HG03139 (cell line): ENCODE measurements at regions not wholly inside any gene's neighbourhood (a gene's known extent, or its start where the extent isn't known, plus 50 kb on each side); places are given as distances from the start of the nearest gene placed in this dataset.

ENCODE experiments used
- ATAC-seq: cut with Tn5 transposase; IDR thresholded peaks from one replicate; pipeline ENCODE4 v1.9.1; 2021; ENCODE audit not compliant: unreplicated experiment

DNA sequence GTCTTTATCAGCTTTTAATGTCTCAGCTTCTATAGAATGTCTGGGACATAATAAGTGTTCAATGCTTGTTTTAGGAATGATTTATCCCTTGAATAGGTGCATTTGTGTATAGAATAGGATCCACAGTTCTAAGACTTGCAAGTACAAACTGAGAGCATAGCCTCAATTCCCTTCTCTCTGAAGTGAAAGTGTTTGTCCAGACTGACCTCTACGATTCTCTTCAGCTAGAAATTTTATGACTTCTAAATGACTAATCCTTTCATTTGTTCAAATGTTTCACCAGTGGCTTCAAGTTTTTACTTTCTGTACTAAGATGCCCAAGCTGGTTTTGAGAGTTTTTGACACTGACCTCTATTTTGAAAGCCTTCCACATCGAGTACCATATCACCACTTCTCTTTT is 608.2 kb upstream of the ADGRL4 start:
- no peak for ATAC-seq

DNA sequence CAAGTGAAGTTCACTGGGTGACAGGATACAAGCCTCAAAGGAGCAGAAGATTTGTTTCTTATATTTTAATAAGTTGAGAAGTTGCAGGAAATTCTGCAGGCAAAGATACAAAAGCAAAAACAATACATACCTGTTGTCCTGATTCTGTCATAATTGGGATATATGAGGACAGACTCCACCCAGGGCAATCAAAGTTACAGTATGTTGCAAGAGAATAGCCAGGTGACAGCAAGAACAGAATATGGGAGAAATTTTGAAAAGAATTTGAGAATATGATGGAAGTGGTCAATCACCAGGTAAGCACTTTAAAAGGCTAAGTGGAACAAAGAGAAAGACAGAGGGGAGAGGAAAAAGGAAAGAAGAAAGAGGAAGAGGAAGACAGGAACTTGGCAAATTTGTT is 607.6 kb upstream of the ADGRL4 start:
- ATAC-seq: no peak

DNA sequence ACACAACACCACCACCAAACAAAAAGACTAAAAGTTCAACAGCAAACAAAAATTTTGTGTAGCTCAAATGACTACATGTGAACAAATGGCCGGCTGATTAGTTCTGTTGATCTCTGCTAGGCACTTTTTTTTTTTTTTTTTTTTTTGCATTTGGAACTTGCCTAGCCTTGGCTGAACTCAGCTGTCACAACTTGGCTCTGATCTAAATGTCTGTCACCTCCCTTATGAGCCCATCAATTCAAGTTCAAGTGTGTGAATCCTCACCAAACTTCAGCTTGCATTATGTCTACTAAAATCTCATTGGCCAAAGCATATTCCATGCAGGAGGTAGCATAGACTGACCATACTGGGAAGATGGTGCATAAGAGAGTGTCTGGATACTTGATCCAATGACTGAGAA is 606.5 kb upstream of the ADGRL4 start:
- ATAC-seq: no peak

DNA sequence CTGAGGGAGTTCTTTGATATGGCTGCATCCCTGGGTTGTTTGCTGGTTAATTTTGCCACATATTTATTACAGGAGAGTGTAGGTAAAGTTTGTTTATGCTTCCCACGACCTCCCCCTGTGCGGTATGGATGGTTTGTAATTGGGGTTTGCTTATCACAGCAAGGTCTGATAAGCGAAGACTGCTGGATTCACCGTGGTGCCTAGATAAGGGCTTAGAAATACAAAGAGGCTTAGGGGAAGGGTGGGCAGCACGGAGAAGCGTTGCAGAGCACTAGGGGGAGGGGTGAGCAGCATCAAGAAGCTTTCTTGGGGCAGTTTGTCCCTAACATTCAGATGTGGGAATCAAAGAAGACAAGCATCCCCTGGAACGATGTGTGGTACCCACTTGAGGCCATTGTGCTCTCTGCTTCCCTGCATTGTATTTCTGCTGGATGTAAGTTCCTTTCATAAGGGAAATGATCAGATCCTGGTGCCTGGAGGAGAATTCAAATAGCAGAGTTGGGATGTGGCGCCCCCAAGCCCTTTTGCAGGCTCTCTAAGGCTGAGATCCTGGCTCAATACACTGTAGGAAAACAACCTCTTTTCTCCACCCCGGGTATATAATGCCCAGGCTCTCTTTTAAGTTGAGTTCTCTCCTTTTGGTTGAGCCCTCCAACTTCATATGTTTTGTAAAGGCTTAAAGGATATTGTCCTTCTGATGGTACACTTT is 598.1 kb upstream of the ADGRL4 start:
- ATAC-seq: no peak

DNA sequence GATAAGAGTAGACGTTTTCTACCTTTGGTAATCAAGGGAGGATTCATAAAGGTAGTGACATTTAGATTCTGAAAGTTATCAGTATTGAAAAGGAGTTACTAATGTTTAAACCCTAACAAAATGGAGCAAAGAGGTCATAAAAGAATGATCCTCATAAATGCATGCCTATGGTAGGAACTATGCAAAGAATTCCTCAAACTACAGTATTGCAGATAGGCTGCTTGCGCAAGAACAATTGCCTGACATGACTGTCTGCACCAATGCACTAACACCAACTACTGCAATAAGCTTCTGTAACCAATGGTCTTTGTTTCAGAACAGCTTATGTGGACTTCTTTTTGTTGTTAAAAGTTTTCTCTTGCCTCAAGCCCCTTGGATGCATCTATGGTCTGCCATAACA is 597.3 kb upstream of the ADGRL4 start:
- ATAC-seq: no peak

DNA sequence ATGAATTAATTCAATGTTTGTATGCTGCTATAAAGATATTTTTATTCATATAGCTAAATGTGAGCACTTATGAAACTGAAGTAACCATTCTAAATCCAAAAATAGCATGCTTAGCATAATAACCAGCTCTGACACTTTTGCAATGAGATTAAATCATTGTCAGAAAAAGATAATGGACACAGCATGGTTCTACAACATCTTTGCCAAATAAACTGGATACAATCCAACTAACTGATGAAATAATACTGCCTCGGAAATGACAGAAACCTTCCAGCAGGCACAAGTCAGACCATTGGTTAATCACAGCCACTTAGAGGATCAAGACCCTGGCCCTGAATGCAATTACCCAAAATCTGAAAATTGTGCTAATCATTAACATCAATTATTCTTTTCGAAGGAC is 592.7 kb upstream of the ADGRL4 start:
- ATAC-seq: no peak

DNA sequence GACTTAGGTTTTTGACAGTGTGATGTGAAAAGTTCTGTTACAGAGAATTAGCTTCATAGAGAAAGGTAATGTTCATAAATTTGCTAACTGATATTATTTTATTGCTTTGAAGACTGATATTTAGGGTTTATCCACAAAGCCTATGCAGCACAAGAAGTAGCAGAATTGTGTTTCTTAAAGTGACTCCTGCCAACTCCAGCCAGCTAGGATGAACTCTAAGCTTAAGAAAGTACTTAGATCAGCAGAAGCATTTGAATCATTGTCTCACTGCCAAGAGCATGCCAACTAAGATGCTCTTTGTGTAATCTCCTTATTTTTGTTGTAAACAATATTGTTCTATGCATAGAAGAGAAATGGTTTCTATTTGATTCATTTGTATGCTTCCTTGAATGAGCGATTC is 589.4 kb upstream of the ADGRL4 start:
- ATAC-seq: no peak

DNA sequence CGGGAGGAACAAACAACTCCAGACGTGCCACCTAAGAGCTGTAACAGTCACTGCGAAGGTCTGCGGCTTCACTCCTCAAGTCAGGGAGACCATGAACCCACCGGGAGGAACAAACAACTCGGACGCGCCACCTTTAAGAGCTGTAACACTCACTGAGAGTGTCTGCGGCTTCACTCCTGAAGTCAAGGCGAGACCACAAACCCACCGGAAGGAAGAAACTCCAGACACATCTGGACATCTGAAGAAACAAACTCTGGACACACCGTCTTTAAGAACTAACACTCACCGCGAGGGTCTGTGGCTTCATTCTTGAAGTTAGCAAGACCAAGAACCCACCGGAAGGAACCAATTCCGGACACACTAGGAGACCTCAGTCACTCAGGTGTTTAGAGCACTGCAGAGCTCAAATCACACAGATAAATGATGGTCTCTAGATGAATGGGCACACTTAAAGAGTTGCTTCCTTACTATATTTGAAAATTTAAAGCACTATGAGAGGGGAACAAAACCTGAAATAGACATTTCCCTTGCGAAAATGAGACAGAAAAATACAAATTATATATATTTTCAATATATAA is 587.7 kb upstream of the ADGRL4 start:
- no peak for ATAC-seq

DNA sequence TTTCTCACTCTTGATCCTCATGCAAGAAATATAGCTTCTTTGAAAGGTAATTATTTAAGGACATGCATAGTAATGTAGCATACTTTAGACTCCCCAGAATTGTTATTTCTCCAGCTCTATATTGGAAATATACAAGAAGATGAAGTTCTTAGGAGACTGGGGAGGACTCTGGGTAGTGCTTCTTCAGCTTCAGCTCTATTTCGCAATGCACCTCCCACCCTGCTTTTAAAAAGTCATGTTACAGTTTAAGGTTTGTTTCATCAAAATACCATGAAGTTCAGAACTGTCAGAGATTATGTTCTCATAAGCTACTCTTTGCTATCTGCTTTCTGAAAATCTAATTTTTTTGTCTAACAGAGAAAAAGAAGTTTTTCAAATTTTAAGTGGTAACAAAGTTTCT is 586.2 kb upstream of the ADGRL4 start:
- no peak for ATAC-seq

DNA sequence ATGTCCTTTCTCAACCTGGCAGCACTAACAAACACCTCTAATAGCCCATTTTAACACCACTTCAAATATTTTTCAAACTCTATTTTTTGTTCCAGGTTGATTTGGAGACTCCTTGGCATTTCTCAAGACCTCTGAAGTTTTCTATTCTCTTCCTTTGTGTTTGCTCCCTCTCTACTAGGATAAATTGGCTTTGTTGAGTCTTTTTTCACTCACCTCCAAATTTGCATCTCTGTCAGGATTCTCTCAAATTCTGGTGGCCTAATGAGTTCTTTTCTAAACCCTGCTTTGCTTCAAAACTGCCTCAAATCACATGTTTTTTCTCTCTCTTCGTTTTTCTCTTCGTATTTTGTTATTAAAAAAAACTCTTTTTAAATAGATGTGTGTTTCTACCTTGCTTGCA is 582.2 kb upstream of the ADGRL4 start:
- ATAC-seq: no peak

DNA sequence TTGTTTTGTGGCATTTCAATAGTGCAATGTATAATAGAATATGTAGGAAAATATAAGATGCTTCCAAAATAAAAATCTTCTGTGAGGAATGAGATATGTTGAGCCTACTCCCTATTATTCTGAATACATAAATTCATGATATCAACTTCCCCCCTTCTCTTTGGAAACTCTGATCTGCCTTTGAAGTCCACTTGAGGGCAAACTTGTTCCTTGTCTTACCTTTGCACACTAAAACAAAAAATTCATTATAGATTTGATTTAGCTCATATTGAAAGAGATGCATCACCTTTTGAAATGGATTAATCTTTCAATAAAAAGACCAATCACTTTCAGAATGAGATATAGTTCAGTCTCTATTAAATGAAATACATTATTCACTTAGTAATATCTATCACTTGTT is 580.7 kb upstream of the ADGRL4 start:
- no peak for ATAC-seq

DNA sequence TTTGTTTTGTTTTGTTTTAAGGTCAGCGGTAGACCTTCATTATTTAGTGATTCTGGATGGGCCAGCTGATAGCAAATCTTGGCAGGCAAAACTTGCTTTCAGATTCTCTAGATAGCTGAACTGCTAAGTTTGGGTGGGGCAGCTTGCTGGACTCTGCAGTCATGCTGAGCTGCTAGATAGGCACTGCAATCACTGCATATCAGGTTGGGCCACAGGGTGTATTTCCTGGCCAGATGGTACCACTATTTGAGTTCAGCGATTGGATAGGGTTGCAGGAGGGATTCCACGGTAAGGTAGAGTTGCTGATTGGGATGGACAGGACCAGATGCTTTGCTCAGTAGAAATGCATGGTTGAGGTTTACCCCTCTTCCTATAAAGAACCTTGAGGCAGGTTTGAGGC is 579.3 kb upstream of the ADGRL4 start:
- ATAC-seq: no peak

DNA sequence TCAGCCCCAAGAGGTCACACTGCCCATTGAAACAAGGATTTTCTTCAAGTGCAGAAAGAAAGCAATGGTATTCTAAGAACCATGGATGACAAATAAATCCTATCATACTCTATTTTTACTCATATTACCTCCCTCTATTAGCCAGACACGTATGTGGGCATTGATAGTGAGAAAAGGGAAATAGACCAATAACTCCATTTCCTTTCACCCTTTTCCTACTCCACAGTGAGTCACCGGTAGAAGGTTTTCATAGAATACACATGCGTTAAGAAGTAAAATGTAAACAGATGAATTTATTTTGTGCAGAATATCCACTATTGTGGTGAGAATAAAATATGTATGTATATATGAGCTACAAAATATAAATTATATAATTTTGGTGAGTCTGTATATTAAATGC is 568.9 kb upstream of the ADGRL4 start:
- ATAC-seq: no peak

DNA sequence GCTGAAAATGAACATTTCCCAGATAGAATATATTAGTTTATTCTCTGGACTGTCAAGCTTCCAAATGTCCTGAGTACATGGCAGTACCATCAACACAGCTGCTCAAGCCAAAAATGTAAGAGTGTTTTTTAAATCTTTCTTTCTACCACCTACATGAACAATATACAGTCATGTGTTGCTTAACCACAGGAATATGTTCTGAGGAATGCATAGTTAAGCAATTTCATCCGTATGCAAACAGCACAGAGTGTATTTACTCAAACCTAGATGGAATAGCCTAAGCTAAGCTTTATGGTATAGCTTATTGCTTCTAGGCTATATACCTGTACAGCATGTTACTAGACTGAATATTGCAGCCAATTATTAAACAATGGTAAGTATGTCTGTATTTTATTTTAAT is 561.9 kb upstream of the ADGRL4 start:
- ATAC-seq: no peak

DNA sequence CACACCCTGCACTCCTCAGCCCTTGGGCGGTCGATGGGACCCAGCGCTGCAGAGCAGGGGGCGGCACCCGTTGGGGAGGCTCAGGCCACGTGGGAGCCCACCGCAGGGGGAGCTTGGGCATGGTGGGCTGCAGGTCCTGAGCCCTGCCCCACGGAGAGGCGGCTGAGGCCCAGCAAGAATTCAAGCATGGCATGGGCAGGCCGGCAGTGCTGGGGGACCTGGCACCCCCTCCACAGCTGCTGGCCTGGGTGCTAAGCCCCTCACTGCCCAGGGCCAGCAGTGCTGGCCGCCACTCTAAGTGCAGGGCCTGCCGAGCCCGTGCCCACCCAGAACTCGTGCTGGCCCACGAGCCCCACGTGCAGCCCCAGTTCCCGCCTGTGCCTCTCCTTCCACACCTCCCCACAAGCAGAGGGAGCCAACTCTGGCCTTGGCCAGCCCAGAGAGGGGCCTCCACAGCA is 555.0 kb upstream of the ADGRL4 start:
- ATAC-seq: no peak

DNA sequence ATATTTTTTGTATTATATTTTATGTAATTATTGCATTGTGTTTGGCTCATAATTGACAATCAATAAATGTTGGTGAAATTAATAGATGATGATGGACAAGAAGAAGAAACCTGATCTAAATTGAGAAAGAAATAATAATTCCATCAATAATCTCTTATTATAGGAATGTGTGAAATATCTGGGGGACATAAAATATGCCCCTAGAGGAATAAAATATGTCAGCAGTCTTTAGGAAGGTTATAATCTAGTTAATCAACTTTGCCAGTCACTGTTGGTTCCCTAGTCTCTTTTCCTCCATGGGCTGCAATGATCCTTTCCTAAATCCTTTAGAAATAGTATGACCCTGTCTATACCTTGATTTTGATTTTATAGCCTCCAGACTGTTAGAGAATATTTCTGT is 549.7 kb upstream of the ADGRL4 start:
- no peak for ATAC-seq

DNA sequence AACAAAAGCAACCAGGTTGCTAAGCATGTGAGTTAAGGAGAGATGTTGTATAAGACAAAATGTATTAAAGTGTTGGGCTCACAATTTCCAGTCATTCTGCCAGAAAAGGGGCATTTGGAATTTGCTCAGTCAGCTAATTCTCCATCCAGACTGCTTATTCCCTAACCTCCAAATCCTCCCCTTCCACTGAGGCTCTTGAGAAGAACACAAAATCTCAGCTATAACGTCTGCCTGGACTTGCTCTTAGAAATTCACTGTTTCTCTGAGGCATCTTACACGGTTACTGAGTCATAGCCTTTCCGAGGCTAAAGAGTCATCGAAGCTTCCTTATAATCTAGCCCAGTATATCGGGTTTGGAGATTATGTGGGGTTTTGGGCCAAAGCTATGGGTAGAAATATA is 548.2 kb upstream of the ADGRL4 start:
- no peak for ATAC-seq

DNA sequence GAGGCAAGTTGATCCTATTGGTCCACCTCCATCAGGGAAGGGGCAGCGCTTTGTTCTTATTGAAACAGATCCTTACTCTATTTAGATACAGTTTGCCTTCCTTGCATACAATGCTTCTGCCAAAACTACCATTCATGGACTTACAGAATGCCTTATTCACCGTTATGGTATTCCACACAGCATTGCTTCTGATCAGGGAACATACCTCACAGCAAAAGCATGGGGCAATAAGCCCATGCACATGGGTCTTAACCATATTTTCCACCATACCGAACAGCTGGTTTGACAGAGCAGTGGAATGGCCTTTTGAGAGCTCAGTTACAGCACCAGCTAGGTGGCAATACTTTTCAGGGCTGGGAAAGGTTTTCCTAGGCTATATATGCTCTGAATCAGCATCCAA is 544.8 kb upstream of the ADGRL4 start:
- ATAC-seq: no peak

DNA sequence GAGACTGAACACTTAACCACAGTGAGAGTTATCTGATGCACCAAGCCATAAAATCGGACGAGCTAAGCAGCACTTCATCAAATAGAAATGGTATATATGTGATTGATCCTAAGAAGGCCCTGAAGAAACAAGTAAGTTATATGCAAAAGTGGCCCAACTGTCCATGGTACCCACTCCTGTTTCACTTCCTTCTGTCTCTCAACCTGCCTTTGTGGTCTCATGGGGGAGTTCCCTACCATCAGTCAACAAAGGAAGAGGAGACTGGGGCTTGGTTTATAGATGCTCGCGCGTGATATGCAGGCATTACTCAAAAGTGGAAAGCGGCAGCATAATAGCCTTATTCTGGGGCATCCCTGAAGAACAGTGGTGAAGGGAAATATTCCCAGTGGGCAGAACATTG is 543.9 kb upstream of the ADGRL4 start:
- ATAC-seq: no peak

DNA sequence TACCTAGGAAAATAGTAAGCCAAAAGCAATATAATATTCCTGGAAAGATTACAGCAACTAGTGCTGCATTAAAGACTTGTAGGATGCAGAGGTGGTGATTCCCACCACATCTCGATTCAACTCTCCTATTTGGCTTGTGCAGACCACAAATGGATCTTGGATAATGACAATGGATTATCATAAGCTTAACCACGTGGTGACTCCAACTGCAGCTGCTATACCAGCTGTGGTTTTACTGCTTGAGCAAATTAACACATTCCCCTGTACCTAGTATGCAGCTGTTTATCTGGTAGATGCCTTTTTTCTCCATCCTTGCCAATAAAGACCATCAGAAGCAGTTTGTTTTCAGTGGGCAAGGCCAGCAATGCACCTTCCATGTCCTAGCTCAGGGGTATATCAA is 542.7 kb upstream of the ADGRL4 start:
- ATAC-seq: no peak

DNA sequence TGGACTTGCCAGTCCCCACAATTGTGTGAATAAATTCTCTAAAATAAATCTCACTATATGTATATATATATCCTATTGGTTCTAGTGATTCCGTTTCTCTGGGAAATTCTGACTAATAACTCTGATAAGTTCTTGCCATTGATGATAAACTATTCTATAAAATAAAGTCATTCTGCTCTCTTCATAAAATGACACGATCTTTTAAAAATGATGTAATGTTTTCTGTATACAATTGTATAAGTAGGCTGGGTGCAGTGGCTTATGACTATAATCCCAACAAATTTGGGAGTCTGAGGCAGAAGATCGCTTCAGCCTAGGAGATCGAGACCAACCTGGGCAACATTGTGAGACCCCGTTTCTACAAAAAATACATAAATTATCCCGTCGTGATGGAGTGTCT is 541.0 kb upstream of the ADGRL4 start:
- no peak for ATAC-seq

DNA sequence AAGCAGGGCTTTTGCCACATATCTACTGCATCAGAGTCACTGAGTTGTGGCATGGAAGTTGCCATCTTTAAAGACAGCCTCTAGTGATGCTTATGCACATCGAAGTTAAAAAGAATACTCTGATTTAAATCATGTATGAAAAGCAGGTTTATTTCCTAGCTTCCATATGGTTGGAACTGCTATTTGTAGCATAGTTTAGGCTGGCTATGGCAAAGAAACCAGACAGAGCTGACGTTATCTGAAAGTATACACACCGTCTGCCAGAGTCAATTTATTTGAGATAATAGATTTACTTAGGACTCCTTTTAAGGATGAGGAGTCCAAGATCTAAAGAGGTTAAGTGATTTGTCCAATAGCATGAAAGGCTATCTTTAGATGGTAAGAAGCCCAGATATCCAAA is 536.9 kb upstream of the ADGRL4 start:
- ATAC-seq: no peak

DNA sequence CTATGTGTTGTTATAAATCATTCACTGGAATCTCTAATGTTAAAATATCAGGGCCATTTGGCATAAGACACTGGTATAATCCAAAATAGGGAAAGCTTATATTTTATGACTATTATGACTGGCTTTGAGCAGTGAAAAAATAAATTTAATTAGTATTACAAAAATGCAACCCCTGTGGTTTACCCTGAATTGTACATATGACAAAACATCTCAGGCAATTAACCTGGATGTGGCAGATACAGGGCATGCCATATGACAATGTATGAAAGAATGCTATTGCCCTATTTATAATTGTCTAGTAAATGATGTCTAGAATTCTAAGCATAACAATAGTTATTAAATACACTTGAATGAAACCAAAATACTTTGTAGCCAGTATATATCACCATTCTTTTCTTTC is 532.5 kb upstream of the ADGRL4 start:
- no peak for ATAC-seq
